BJ (cell line): ENCODE measurements at regions not wholly inside any gene's neighbourhood (a gene's known extent, or its start where the extent isn't known, plus 50 kb on each side); places are given as distances from the start of the nearest gene placed in this dataset.

Experiments
- CTCF ChIA-PET: fragments of 350-600 bp; formaldehyde crosslinking; extraction: SDS; loops from one replicate; lab custom pipeline; 2021; ENCODE audit warnings: antibody characterized with exemption, inconsistent platforms; lab: Yijun Ruan, JAX
- POLR2A ChIA-PET: fragments of 300-600 bp; sonication (Branson Sonifier 250); formaldehyde crosslinking; extraction: SDS; loops from one replicate; lab custom pipeline; 2021; ENCODE audit warnings: antibody characterized with exemption; lab: Charles Lee
- DNase-seq: peaks from one replicate; pipeline ENCODE4 v3.0.0-alpha.2; 2011; ENCODE audit warnings: low read depth
- H3K27me3 ChIP-seq: 2 replicates; pipeline ENCODE4 v1.6.0; 2011; ENCODE audit warnings: low read length; ENCODE audit not compliant: control insufficient read depth, insufficient read depth
- H3K36me3 ChIP-seq: 2 replicates; pipeline ENCODE4 v1.5.1; 2011; ENCODE audit warnings: low read length; ENCODE audit not compliant: control insufficient read depth, insufficient read depth
- H3K4me3 ChIP-seq: 2 replicates; pipeline ENCODE4 v1.5.1; 2011; ENCODE audit warnings: low read depth, mild to moderate bottlenecking, control low read depth, low read length
- CTCF ChIP-seq: IDR thresholded peaks from 2 replicates; pipeline ENCODE4 v1.5.1; 2011; ENCODE audit warnings: low read depth, mild to moderate bottlenecking, control low read depth, inconsistent platforms, low read length, moderate library complexity; ENCODE audit not compliant: insufficient read depth

- CTCF ChIA-PET = no interaction called here
- Histone ChIP-seq H3K36me3 (no peaks in the 10 kb centered on the region), H3K27me3 (no peaks in the 10 kb centered on the region), H3K4me3 (no peak overlapping the region)
- TF ChIP-seq CTCF = no peak
- DNase-seq = no peak
- POLR2A ChIA-PET = no interaction called here
These were observed 70.5 kb downstream of the CBLL2 start for GRCh38 chrX:22343192-22343591.

GRCh38 chrX:22345884-22346283 is 73.2 kb downstream of the CBLL2 start:
- ChIA-PET CTCF (no interaction called here), POLR2A (no interaction called here)
- DNase-seq = no peak
- no peak overlapping the region for H3K4me3 ChIP-seq
- H3K27me3 ChIP-seq = no peaks in the 10 kb centered on the region
- no peaks in the 10 kb centered on the region for H3K36me3 ChIP-seq
- no peak for TF ChIP-seq CTCF

- no peak for DNase-seq
- H3K27me3 ChIP-seq = no peaks in the 10 kb centered on the region
- ChIA-PET POLR2A (no interaction called here), CTCF (interaction anchor here (0.7 kb wide), 1 partner anchor 381 kb away, joined by 3 read pairs; no protein-coding TSS in a partner anchor)
- TF ChIP-seq CTCF = no peak
- H3K36me3 ChIP-seq = no peaks in the 10 kb centered on the region
- H3K4me3 ChIP-seq = no peak overlapping the region
These were observed 74.8 kb downstream of the CBLL2 start for GRCh38 chrX:22347491-22347890.

GRCh38 chrX:22349116-22349515 is 76.4 kb downstream of the CBLL2 start:
- ChIA-PET CTCF (no interaction called here), POLR2A (no interaction called here)
- TF ChIP-seq CTCF = no peak
- no peaks in the 10 kb centered on the region for H3K27me3 ChIP-seq
- H3K36me3 ChIP-seq = no peaks in the 10 kb centered on the region
- no peak for DNase-seq
- no peak overlapping the region for H3K4me3 ChIP-seq

GRCh38 chrX:22351076-22351475 is 78.4 kb downstream of the CBLL2 start:
- TF ChIP-seq CTCF = no peak
- Histone ChIP-seq H3K27me3 (no peaks in the 10 kb centered on the region), H3K4me3 (no peak overlapping the region), H3K36me3 (no peaks in the 10 kb centered on the region)
- ChIA-PET CTCF (no interaction called here), POLR2A (no interaction called here)
- DNase-seq = no peak
